HL-60 (cell line): ENCODE measurements at regions not wholly inside any gene's neighbourhood (a gene's known extent, or its start where the extent isn't known, plus 50 kb on each side); places are given as distances from the start of the nearest gene placed in this dataset.

ENCODE experiments used
- CTCF ChIP-seq: IDR thresholded peaks from one replicate; pipeline ENCODE4 v1.5.1; 2011; ENCODE audit warnings: low read length, control low read depth, inconsistent platforms; ENCODE audit not compliant: insufficient read depth
- POLR2AphosphoS5 ChIP-seq: IDR thresholded peaks from 2 replicates; pipeline ENCODE4 v1.6.1; 2012; ENCODE audit warnings: low read depth

- TF ChIP-seq CTCF (no peak), POLR2AphosphoS5 (no peak)
Measured at GRCh38 chr12:30120522-30120921, 336.8 kb upstream of the TMTC1 start.
